Erythroblast (primary cell): ENCODE measurements at regions not wholly inside any gene's neighbourhood (a gene's known extent, or its start where the extent isn't known, plus 50 kb on each side); places are given as distances from the start of the nearest gene placed in this dataset.

Experiments
- GATA1 ChIP-seq: IDR thresholded peaks from 2 replicates; pipeline ENCODE4 v1.6.1; 2011; ENCODE audit warnings: low read depth, mild to moderate bottlenecking, control low read depth, low read length, moderate library complexity
- POLR2A ChIP-seq: IDR thresholded peaks from 2 replicates; pipeline ENCODE4 v1.6.1; 2011; ENCODE audit warnings: mild to moderate bottlenecking, low read length

DNA sequence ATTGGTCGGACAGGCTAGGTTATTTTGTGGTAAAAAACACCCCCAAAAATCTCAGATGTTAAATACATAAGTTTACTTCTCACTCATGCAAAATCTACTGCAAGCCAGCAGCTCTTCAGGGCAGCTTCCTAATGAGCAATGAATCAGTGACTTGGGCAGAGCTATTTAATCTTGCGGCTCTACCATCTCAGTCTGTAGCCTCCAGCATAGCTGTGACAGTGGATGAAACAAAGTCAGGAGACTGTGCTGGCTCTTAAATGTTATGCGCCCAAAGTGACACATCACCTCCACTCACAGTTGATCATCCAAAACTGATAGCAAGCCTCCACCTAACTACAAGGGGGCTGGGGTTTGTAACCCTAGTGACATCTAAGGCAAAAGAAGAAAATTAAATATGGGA is 571.9 kb downstream of the METTL4 start:
- TF ChIP-seq POLR2A (no peak), GATA1 (no peak)
